H1 (cell line): ENCODE measurements at regions not wholly inside any gene's neighbourhood (a gene's known extent, or its start where the extent isn't known, plus 50 kb on each side); places are given as distances from the start of the nearest gene placed in this dataset.

Source experiments
- EZH2 ChIP-seq: fragments of 200-600 bp; sonication (generic); IDR thresholded peaks from 2 replicates; pipeline ENCODE4 v1.7.1; 2012; ENCODE audit warnings: low read depth, mild to moderate bottlenecking, moderate library complexity, low read length, inconsistent platforms; ENCODE audit not compliant: severe bottlenecking
- KDM5A ChIP-seq: fragments of 200-600 bp; IDR thresholded peaks from 2 replicates; pipeline ENCODE4 v1.7.1; 2012; ENCODE audit warnings: mild to moderate bottlenecking, low read length, inconsistent platforms, mixed read lengths
- PHF8 ChIP-seq: fragments of 200-600 bp; sonication (generic); conservative IDR thresholded peaks from 2 replicates; pipeline ENCODE4 v1.7.1; 2012; ENCODE audit warnings: low read depth, mild to moderate bottlenecking, inconsistent platforms, low read length, moderate library complexity
- RXRA ChIP-seq: IDR thresholded peaks from 2 replicates; pipeline ENCODE4 v1.6.1; 2011; ENCODE audit warnings: low read depth, mild to moderate bottlenecking, low read length, moderate library complexity; ENCODE audit not compliant: insufficient read depth
- SP2 ChIP-seq: IDR thresholded peaks from 2 replicates; pipeline ENCODE4 v1.6.1; 2012; ENCODE audit warnings: mild to moderate bottlenecking, low read length, inconsistent platforms
- SP4 ChIP-seq: IDR thresholded peaks from 2 replicates; pipeline ENCODE4 v1.6.1; 2012; ENCODE audit warnings: low read length, inconsistent platforms
- TF ChIP-seq, protein P1 (sequence below): fragments of 300-600 bp; sonication (generic); IDR thresholded peaks from 2 replicates; pipeline ENCODE4 v1.7.1; 2012; ENCODE audit warnings: low read length, moderate library complexity, mild to moderate bottlenecking, inconsistent platforms; ENCODE audit not compliant: insufficient replicate concordance
- TF ChIP-seq, protein P2 (sequence below): IDR thresholded peaks from 2 replicates; pipeline ENCODE4 v1.6.1; 2012; ENCODE audit warnings: inconsistent platforms

DNA sequence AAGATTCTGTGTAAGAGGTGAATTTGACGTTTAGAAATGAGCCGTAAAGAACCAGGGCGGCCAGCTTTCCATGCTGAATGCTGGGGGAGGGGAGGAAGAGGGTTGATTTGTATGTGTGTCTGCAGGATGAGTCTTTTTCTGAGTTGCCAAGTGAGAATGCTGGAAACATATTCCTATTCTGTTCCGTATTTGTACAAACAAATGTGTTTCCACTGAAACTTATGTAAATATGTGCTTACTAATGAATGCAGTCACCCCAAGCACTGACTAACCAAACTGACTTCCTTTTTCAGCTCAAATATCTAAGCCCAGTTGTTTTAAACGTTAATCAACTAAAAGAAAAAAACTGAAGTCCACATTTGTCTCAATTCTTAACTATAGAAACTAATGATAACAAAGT, 74.9 kb upstream of the APCDD1 start (continued):
- TF ChIP-seq, protein P1, sequence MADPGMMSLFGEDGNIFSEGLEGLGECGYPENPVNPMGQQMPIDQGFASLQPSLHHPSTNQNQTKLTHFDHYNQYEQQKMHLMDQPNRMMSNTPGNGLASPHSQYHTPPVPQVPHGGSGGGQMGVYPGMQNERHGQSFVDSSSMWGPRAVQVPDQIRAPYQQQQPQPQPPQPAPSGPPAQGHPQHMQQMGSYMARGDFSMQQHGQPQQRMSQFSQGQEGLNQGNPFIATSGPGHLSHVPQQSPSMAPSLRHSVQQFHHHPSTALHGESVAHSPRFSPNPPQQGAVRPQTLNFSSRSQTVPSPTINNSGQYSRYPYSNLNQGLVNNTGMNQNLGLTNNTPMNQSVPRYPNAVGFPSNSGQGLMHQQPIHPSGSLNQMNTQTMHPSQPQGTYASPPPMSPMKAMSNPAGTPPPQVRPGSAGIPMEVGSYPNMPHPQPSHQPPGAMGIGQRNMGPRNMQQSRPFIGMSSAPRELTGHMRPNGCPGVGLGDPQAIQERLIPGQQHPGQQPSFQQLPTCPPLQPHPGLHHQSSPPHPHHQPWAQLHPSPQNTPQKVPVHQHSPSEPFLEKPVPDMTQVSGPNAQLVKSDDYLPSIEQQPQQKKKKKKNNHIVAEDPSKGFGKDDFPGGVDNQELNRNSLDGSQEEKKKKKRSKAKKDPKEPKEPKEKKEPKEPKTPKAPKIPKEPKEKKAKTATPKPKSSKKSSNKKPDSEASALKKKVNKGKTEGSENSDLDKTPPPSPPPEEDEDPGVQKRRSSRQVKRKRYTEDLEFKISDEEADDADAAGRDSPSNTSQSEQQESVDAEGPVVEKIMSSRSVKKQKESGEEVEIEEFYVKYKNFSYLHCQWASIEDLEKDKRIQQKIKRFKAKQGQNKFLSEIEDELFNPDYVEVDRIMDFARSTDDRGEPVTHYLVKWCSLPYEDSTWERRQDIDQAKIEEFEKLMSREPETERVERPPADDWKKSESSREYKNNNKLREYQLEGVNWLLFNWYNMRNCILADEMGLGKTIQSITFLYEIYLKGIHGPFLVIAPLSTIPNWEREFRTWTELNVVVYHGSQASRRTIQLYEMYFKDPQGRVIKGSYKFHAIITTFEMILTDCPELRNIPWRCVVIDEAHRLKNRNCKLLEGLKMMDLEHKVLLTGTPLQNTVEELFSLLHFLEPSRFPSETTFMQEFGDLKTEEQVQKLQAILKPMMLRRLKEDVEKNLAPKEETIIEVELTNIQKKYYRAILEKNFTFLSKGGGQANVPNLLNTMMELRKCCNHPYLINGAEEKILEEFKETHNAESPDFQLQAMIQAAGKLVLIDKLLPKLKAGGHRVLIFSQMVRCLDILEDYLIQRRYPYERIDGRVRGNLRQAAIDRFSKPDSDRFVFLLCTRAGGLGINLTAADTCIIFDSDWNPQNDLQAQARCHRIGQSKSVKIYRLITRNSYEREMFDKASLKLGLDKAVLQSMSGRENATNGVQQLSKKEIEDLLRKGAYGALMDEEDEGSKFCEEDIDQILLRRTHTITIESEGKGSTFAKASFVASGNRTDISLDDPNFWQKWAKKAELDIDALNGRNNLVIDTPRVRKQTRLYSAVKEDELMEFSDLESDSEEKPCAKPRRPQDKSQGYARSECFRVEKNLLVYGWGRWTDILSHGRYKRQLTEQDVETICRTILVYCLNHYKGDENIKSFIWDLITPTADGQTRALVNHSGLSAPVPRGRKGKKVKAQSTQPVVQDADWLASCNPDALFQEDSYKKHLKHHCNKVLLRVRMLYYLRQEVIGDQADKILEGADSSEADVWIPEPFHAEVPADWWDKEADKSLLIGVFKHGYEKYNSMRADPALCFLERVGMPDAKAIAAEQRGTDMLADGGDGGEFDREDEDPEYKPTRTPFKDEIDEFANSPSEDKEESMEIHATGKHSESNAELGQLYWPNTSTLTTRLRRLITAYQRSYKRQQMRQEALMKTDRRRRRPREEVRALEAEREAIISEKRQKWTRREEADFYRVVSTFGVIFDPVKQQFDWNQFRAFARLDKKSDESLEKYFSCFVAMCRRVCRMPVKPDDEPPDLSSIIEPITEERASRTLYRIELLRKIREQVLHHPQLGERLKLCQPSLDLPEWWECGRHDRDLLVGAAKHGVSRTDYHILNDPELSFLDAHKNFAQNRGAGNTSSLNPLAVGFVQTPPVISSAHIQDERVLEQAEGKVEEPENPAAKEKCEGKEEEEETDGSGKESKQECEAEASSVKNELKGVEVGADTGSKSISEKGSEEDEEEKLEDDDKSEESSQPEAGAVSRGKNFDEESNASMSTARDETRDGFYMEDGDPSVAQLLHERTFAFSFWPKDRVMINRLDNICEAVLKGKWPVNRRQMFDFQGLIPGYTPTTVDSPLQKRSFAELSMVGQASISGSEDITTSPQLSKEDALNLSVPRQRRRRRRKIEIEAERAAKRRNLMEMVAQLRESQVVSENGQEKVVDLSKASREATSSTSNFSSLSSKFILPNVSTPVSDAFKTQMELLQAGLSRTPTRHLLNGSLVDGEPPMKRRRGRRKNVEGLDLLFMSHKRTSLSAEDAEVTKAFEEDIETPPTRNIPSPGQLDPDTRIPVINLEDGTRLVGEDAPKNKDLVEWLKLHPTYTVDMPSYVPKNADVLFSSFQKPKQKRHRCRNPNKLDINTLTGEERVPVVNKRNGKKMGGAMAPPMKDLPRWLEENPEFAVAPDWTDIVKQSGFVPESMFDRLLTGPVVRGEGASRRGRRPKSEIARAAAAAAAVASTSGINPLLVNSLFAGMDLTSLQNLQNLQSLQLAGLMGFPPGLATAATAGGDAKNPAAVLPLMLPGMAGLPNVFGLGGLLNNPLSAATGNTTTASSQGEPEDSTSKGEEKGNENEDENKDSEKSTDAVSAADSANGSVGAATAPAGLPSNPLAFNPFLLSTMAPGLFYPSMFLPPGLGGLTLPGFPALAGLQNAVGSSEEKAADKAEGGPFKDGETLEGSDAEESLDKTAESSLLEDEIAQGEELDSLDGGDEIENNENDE, result no peak
- TF ChIP-seq EZH2 (no peak), KDM5A (no peak), SP4 (no peak), RXRA (no peak), SP2 (no peak), PHF8 (no peak)
- TF ChIP-seq, protein P2, sequence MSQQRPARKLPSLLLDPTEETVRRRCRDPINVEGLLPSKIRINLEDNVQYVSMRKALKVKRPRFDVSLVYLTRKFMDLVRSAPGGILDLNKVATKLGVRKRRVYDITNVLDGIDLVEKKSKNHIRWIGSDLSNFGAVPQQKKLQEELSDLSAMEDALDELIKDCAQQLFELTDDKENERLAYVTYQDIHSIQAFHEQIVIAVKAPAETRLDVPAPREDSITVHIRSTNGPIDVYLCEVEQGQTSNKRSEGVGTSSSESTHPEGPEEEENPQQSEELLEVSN, result no peak
